G401 (cell line): ENCODE measurements at regions not wholly inside any gene's neighbourhood (a gene's known extent, or its start where the extent isn't known, plus 50 kb on each side); places are given as distances from the start of the nearest gene placed in this dataset.
A peak's percentile ranks its signal among the peaks of the same experiment; 100 is the strongest.

Experiments used
- DNase-seq: peaks from one replicate; pipeline ENCODE4 v3.0.0-alpha.2; 2015; ENCODE audit warnings: low spot score
- in situ Hi-C: cut with HindIII; loops from 2 replicates; pipeline ENCODE4 v1.10.0; 2016; ENCODE audit warnings: low sequenced_read_pairs, mixed read lengths

DNA sequence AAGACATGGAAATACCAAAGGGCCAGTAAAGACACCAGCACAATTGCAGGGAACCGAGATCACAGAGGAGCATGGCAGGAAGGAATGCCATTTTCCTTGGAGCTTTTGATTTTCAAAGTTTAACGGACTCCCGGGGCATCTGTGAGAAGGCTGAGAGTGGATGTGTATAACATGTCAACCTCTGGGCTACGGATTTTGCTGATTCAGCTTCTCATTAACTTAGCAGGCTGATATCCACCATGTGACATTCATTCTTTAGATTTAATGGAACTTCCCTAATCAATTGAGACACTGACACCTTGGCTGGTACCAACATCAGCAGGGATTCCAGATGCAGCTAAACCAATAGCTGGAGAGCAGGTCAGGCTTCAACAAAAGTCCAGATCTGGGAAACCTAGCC lies 496.6 kb upstream of the SPHKAP start:
- in situ Hi-C loops = no loop called here
- no peak for DNase-seq

DNA sequence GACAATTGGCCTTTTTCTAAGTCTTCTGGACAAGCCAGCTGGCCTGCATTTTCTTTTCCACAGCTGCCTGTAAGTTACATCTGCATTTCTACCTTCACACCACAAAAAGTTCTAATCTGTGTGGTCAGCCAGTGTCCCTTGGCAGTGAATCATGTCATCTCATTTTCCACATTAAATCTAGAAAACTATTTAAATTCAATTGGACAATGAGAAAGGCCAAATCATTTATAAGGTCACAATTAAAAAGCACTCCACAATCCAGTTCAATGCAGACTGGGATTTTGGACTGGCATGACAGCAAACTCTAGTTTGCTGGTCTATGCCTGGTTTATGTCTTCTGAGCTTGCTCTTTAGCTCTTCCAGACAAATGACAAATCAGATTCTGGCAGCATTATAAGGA lies 494.2 kb upstream of the SPHKAP start:
- in situ Hi-C loops = no loop called here
- DNase-seq = no peak

DNA sequence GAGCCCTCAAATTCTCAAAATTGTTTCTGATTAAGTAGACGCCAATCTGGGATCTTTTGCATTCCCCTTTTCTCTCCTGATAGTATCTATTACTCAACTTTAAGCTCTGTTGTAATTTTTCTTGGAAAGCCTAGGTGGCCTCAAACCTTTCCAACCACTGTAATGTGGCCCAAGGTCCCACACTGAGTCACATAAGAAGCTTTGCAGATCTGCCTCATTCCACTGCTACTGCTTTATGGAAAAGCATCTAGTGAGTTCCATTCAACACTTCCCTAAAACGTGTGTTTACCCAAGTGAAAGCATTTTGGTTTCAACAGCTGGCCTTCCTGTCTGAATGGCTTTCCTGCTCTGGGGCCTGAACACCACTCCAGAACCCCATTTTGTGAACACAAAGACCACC lies 493.6 kb upstream of the SPHKAP start:
- in situ Hi-C loops = no loop called here
- DNase-seq = no peak

DNA sequence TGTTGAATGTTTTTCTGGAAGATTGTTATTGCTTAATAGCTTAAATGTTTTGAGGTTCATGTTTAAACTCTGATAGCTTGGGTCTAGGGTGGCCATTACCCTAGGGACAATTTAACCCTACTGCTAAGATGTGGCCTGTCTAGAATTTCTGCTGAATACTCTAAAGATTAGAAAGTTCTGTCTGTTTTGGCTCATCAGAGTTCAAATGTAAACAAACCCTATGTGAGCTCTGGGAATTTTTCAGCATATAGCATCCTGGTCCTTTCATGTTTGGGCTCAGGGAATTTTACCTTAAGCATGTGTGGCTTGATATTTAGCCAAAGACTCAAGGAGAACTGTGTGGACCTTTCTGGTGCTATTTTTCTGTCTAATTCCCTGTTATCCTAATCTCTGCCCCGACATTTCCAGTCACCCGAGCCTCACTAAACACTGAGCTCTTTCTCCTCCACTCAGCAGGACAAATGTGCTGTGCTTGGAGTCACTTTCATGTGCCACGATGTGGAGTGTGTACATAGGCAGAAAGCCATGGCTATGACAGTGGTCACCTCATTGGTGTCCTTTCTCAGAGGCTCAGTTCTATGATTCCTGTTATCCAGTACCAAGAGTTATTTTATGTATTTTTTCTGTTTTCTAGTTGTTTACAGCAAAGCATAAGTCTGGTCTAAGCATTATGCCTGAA lies 492.5 kb upstream of the SPHKAP start:
- no peak for DNase-seq
- in situ Hi-C loops = no loop called here

DNA sequence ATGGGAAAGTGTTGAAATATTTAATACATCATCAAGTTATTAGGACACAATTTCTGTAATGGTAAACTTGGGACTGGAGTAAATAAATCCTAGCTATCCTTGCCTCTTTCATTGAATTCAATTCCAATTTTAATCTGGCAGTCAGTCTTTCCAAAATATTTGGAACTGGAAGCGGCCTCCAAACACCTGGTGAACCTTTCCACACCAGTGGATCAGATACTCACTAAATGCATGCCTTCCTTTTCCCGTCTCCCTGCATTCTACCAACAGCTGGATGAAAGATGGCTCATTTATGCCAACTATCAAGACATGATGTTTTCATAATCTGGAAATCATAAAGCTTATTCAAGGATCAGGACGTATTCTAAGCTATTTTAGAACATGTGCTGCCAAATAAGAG lies 488.2 kb upstream of the SPHKAP start:
- in situ Hi-C loops = no loop called here
- no peak for DNase-seq

DNA sequence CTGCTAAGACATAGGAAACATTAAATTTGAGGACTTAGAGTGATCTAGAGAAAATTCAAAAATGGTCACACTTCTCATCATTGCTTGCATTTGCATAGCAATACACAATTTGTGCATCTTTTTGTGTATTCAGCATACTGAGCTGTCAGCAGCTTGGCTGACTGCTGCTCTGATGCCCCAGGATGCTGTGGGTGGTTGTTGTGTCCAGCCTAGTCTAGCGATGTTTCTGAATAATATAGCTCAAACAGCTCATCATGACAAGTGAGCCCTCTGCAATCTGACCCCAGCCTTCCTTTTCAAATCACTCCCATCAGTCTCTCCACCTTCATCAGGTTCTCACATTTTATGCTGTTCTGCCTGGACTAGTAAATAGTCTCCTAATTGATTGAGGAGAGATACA lies 483.7 kb upstream of the SPHKAP start:
- no peak for DNase-seq
- in situ Hi-C loops = no loop called here

DNA sequence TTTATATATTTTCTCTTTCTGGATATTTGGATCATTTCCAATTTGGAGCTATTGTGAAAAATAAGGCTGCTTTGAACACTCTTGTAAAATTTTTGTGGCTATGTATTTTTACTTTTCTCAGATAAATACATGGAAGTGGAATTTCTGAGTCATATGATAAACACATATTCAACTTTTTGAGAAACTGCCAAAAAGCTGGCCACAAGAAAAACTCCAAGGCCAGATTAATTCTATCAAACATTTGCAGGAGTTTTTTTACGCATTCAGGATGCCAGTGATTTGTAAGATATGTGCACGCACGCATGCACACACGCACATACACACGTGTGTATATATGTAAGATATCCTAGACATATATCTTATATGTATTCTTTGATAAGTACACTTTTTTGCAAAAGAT lies 477.5 kb upstream of the SPHKAP start:
- in situ Hi-C loops = no loop called here
- DNase-seq = no peak

DNA sequence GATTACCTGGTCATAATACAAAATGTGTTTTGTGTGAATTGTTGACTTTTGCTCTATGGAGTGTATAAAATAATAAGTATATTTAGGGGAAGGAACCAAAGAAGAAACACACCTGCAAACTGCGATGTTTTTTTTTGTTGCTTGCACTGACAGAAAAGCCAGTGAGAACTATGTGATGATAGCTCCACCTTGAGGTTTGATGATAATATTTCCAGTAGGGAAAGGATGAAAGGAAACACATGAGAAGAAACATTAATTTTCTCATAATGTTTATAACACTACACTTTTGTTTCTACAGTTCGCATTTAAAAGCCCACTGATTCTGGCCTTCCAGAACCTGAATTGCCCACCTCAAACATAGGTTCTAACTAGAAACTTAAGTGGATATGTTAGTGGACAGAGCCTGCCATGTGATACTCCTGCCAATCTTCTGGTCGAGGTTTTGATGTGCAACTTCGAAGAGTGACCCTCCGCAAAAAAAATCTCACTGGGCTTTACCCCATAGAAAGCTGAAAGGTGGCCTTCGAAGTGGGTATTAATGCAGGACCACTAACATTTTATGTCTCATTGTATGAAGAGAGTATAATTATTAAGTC lies 476.4 kb upstream of the SPHKAP start:
- in situ Hi-C loops = no loop called here

DNA sequence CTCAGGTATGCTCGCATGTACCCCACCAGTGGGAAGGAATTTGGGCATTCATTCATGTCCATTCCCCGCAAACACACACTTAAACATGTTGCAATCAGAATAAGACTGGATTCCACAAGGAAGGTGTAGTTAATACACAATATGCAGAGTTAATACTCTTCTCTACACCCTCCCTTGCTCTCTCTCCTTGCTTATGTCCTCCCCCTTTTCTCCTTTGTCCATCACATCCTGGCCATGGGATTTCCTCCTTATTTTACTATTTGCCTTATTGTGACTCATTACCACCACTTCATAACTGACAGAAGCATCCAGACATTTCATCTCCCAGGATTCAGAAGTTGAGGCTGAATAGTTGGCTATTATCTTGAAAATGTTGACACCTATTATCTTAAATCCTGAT lies 473.8 kb upstream of the SPHKAP start:
- in situ Hi-C loops = no loop called here
- DNase-seq = no peak

More for the DNA sequence above, 476.4 kb upstream of the SPHKAP start:
- DNase-seq = peak; percentile 83

DNA sequence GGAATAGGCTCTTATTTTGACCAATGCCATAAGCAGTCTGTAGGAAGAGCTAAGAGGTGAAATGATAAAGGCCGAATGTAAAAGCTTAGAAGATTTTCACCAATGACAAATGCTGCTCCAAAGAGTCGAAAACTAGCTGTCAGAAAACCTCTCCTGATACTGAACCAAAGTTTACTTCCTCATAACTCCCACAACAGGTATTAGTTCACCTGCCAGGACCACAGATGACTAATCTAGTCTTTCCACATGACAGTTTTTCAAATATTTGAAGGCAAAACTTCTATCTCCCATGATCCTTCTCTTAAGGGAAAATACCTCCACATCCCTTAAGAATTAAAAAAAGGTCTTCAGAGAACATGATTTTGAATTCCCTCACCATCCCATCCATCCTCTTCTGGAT lies 473.2 kb upstream of the SPHKAP start:
- no peak for DNase-seq
- in situ Hi-C loops = no loop called here

DNA sequence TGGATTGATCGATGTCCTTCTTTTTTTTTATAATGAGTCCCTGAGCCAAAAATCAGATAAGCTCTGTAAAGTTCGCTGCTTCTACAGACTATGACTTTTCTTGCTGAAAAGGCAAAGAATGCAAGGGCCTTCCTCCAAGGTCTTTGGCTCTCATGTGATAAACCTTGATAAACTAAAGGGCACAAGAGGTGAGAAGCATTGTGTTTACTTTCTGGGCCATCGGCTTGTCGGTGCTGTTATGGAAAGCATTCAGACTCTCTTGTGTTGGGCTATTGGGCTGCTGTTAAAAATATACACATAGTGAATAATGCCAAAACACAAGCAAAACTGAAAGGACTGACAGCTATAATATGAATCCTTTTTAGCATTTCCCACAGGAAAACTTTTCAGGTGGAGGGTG lies 472.4 kb upstream of the SPHKAP start:
- in situ Hi-C loops = no loop called here
- no peak for DNase-seq

DNA sequence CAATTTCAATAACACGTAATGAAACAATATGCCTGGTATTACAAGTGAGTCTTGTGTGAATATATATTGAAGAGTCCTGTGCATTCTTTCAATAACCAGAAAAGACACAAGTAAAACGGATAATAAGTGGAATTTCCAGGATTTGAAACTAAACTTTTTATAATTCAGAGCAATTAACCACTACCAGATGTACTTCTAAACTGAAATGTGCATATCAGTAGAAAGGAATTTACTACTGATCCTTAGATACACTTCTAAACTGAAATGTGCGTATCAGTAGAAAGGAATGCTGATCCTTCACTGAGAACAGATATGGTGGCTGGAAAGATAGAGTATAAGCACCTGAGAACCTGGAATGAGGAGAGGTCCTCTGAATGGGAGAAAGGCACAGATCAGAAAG lies 470.9 kb upstream of the SPHKAP start:
- no peak for DNase-seq
- in situ Hi-C loops = no loop called here

DNA sequence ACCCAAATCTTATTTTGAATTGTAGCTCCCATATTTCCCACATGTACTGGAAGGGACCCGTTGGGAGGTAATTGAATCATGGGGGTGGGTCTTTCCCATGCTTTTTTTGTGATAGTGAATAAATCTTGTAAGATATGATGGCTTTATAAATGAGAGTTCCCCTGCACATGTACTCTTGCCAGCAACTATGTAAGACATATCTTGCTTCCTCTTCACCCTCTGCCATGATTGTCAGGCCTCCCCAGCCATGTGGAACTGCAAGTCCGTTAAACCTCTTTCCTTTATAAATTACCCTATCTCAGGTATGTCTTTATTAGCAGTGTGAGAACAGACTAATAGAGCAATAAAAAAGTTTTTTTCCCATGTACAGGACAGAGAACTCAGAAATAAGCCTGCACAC lies 468.4 kb upstream of the SPHKAP start:
- no peak for DNase-seq
- in situ Hi-C loops = no loop called here

DNA sequence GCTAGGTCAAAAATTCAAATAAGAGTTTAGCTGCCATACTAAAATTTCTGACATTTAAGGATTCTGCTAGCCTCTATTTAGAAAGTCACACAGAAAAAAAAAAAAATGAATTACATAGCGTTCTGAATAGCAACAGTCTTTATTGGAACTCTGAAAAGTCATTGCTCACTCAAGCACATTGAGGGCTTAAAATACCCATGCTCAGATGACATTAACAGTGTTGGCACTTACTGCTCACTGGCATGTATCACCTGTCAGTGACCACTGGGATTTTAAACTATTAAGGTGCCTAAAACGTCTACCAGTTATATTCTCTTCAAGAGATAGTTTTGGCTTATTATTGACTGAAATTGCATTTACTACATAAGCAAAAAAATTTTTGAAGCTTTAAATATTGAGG lies 468.0 kb upstream of the SPHKAP start:
- in situ Hi-C loops = no loop called here
- DNase-seq = peak; percentile 34

DNA sequence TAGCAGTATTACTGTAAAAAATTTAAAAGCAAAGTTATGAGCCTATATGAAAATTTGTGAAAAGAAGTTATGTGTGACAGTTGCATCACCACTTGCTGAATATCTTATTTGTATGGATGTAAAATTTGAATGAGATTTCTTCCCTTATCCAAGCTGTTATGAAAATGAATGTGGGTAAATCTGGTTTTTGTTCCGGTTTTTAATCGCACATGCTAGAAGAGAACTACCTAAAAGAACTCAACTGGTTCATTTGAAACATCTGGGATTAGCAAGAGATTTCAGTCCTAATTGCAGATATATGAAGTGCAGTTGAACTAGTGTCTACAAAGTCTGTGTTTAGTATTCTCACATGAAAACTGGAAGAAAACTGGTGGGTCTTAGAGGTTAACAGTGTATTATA lies 467.1 kb upstream of the SPHKAP start:
- DNase-seq = no peak
- in situ Hi-C loops = no loop called here

DNA sequence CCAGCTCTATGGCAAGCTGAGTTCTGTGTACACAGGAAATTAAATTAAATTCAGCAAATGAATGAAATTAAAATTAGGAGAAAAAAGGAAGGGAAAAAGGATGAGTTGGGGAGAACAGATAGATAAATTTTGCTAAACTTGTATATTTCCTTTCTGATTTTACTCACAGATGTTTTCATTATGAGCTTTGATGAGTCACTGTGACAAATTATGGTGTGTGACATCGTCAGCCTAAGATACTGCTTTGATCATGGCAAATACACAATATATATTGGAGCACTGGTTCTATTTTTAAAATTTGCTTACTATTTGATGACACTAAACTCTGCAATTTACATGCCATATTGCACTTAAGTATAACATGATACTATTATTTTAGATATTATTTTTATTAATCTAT lies 464.6 kb upstream of the SPHKAP start:
- in situ Hi-C loops = no loop called here
- no peak for DNase-seq

DNA sequence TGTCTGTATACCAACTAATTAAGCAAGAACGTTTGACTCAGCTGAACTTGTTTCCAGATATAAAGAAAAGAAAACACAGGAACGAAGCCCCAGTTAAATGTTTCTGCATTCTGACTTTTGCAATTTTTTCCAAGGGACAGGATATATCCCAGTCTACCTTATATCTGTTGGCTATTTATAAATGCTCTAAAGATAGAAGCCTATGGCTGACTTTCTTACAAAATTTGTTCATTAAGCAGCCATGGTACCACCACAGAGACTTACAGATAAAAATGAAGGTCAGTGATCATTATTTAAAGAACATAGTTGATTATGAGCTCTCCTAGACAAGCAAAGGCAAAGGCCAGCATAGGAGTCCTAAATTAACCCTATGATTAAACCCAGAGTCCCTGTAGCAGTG lies 462.7 kb upstream of the SPHKAP start:
- DNase-seq = no peak
- in situ Hi-C loops = no loop called here

DNA sequence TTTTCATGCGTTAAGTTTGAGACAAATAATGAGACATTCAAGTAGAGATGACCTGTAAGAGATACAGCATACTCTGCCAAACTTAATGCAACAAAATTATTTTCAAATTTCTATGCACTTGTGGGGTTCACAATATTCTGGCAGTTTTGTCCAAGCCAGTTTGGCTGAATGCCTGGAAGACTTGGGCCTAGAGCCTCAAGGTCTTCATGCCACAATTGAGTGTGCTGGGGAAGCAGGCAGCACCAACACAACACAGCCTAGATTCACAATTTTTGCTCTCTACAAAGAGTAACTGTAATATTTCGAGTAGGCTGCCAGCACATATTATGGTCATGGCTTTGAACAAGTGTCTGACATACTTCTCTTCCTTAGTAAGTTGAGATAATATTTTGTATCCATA lies 461.4 kb upstream of the SPHKAP start:
- in situ Hi-C loops = no loop called here
- DNase-seq = no peak

DNA sequence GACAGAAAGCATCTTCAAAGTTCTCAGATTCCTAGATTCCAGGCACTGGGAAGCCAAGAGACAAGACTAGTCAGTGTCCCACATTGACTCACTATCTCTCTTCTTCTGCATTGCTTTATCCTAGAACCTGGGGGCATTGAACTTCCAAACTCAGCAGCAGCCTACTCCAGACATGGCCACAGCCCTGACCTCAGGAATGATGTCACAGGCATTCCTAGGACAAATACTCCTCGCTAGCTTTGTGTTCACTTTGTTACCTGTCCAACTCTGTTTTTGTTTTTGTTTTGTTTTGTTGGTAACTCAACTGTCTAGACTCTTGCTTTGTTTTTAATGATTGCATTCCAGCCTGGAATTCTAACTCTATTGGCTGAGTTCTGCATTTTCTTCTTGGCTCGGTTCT lies 449.3 kb upstream of the SPHKAP start:
- in situ Hi-C loops = no loop called here
- DNase-seq = no peak

DNA sequence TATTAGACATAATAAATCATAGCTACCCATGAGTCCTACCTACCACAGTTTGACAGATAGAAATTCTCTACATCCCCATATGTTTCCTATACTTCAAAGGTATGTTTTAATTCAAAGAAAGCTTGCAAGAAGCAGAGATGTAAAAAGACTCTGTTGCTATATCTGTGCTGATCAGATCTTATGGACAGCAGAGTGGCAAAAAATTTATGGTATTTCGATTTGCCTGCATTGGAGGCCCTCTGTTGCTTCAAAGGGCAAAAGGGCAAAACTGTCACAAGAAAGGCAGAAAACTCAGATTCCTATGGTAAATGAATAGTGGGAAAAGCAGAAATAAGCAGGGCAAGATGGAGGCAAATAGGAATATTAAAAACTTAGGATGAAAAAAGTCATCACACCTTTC lies 447.8 kb upstream of the SPHKAP start:
- DNase-seq = no peak
- in situ Hi-C loops = no loop called here

DNA sequence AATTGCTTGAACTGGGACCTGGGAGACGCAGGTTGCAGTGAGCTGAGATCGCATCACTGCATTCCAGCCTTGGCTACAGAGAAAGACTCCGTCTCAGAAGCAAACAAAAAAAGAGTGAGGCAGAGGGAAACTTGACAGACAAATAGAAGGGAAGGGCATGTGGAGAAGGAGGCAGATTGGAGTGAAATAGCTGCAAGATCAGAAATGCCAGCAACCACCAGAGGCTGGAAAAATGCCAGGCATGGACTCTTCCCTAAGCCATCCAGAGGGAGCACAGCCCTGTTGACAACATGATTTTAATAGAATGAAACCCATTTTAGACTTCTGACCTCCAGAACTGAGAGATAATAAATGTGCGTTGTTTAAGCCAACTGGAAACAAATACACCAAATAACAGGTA lies 447.2 kb upstream of the SPHKAP start:
- peak; percentile 61 for DNase-seq
- in situ Hi-C loops = no loop called here

DNA sequence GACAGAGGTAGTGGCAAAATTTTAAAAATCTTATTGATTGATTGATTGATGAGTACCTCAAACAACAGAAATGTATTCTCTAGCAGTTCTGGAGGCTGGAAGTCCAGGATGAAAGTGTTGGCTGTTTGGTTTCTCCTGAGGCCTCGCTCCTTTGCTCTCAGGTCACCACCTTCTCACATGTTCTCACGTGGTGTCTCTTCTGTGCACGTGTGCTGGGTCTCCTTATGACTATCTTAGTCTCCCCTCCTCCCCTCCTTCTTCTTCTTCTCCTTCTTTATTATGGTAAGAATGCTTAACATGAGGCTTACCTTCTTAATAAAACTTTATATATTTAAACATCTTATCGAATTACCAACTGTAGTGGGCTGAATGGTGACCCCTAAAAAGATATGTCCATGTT lies 446.0 kb upstream of the SPHKAP start:
- no peak for DNase-seq
- in situ Hi-C loops = no loop called here
